ENCODE measurements at regions not wholly inside any gene's neighbourhood (a gene's known extent, or its start where the extent isn't known, plus 50 kb on each side); places are given as distances from the start of the nearest gene placed in this dataset.

GRCh38 chr4:60885011-60885410, 315.1 kb upstream of the ADGRL3 start:
- TF ChIP-seq EZH2 (IDR thresholded peaks at IDR 0.05; ENCODE audit: borderline replicate concordance, low read depth, low read length, poor library complexity, severe bottlenecking) (no peak), CTCF (conservative IDR thresholded peaks at IDR 0.05; ENCODE audit: low read depth, low read length) (no peak)
